ENCODE measurements at regions not wholly inside any gene's neighbourhood (a gene's known extent, or its start where the extent isn't known, plus 50 kb on each side); places are given as distances from the start of the nearest gene placed in this dataset.

DNA sequence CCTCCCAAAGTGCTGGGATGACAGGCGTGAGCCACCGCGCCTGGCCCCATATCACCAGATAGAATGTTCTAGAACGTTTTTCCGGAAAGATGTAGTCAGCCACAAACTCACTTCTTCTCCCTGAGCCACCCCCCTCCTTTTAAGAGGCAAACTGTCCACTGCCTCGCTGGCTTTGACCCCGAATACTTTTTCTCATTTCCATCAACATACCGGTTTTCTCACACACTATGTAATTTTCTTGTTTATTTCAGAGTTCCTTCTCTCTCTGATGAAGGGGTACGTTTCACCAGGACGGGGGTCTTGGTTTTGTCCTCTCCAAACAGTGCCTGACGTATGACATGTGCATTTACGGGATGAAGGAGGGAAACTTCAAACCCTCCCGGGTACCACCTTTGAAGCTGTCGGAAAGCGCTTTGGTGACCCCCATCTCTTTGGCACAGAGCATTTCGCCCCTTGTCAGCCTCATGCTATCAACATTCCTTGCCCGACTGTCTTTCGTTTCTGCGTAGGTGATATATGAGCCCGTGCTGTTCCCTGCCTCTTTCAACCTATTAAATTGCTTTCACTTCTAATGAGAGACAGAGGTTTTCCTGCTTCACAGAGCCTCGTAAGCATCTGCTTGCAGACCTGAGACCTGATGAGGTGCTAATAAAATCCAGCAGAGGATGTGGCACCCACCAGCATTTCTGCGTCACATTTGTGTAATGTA lies 73.8 kb downstream of the CRLF2 start:
- no peak overlapping the region for H3K4me2 ChIP-seq (ENCODE audit: low read depth, low read length)
- POLR2A ChIA-PET (ENCODE audit: unreplicated experiment), result no interaction called here
- dilution Hi-C loops (cut with HindIII; ENCODE audit: low sequenced_read_pairs, unreplicated experiment) (no loop called here), intact Hi-C loops (cut with micrococcal nuclease) (no loop called here), in situ Hi-C loops (cut with MboI; ENCODE audit: low sequenced_read_pairs) (no loop called here)
- no peak overlapping the region for H4K8ac ChIP-seq (ENCODE audit: low read depth in 2 of 2, low read length in 2 of 2)
- H2BK120ac ChIP-seq (ENCODE audit: low read depth, low read length), result no peak overlapping the region
- no peak for DNase-seq
- no peak overlapping the region for H3K27ac ChIP-seq (ENCODE audit: insufficient read depth, low read length)
- no peak overlapping the region for H3K4ac ChIP-seq (ENCODE audit: low read depth, low read length)
- H3K23ac ChIP-seq (ENCODE audit: low read depth, low read length), result no peak overlapping the region
- H3K9me3 ChIP-seq (ENCODE audit: control insufficient read depth, insufficient read depth, low read length), result peaks cover 30% of the 10 kb centered on the region
- no peak overlapping the region for H3K56ac ChIP-seq (ENCODE audit: extremely low read depth, insufficient read depth, low read length)
- no peak for TF ChIP-seq CTCF (conservative IDR thresholded peaks at IDR 0.05; ENCODE audit: low read depth, low read length)
- no peak for TF ChIP-seq FOS (IDR thresholded peaks at IDR 0.05; ENCODE audit: low read depth, low read length)
- TF ChIP-seq BHLHE40 (IDR thresholded peaks at IDR 0.05; ENCODE audit: low read depth, low read length), result no peak
- no peak for TF ChIP-seq CEBPB (IDR thresholded peaks at IDR 0.05; ENCODE audit: low read depth, low read length)
- no peak for TF ChIP-seq MAFK (IDR thresholded peaks at IDR 0.05; ENCODE audit: low read depth, low read length)
- TF ChIP-seq MXI1 (IDR thresholded peaks at IDR 0.05; ENCODE audit: borderline replicate concordance, low read depth, low read length), result no peak
- TF ChIP-seq, protein P1, sequence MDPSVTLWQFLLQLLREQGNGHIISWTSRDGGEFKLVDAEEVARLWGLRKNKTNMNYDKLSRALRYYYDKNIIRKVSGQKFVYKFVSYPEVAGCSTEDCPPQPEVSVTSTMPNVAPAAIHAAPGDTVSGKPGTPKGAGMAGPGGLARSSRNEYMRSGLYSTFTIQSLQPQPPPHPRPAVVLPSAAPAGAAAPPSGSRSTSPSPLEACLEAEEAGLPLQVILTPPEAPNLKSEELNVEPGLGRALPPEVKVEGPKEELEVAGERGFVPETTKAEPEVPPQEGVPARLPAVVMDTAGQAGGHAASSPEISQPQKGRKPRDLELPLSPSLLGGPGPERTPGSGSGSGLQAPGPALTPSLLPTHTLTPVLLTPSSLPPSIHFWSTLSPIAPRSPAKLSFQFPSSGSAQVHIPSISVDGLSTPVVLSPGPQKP (IDR thresholded peaks at IDR 0.05; ENCODE audit: borderline replicate concordance, low read depth, low read length), result no peak
- no peak for TF ChIP-seq RCOR1 (IDR thresholded peaks at IDR 0.05; ENCODE audit: insufficient replicate concordance, low read length)
- TF ChIP-seq POLR2A (IDR thresholded peaks at IDR 0.05; ENCODE audit: low read depth, low read length), result no peak
- no peak for TF ChIP-seq MAZ (IDR thresholded peaks at IDR 0.05; ENCODE audit: borderline replicate concordance, low read depth, low read length)
- no peak for TF ChIP-seq USF2 (IDR thresholded peaks at IDR 0.05; ENCODE audit: low read depth, low read length)
- no peak for TF ChIP-seq SMC3 (IDR thresholded peaks at IDR 0.05; ENCODE audit: low read depth, low read length)
- TF ChIP-seq RAD21 (IDR thresholded peaks at IDR 0.05; ENCODE audit: low read length), result no peak
- no peak for TF ChIP-seq RFX5 (IDR thresholded peaks at IDR 0.05; ENCODE audit: low read depth, low read length)
- TF ChIP-seq CHD1 (IDR thresholded peaks at IDR 0.05; ENCODE audit: low read depth, low read length), result no peak
- TF ChIP-seq NFE2L2 (IDR thresholded peaks at IDR 0.05; ENCODE audit: low read depth, low read length), result no peak
- H4K5ac ChIP-seq (ENCODE audit: low read depth, low read length), result no peak overlapping the region
- no peaks in the 10 kb centered on the region for H4K20me1 ChIP-seq (ENCODE audit: insufficient read depth, low read length)
- H3K27me3 ChIP-seq (ENCODE audit: control insufficient read depth, insufficient read depth, low read length), result no peaks in the 10 kb centered on the region
- no peak overlapping the region for H4K91ac ChIP-seq (ENCODE audit: insufficient read depth, low read depth, low read length)
- 83% methylated on average over 3 of the region's 22 CpGs; no CpG with 5 or more reads in 1 of the 2 experiments for WGBS, 2 experiments (ENCODE audit: extremely low coverage in 2 of 2, insufficient read length in 1 of 2)
- CTCF ChIA-PET, result no interaction called here
- H3K9ac ChIP-seq (ENCODE audit: low read depth, low read length), result no peak overlapping the region
- H2AK9ac ChIP-seq (replicated peaks; ENCODE audit: low read depth, low read length, poor library complexity), result no peak overlapping the region
- no peak overlapping the region for H2AK5ac ChIP-seq (ENCODE audit: low read depth, low read length)
- ATAC-seq (ENCODE audit: low read depth), result no peak
- no peaks in the 10 kb centered on the region for H3K36me3 ChIP-seq (ENCODE audit: control insufficient read depth, insufficient read depth, low read length)
- H3K9me1 ChIP-seq (ENCODE audit: insufficient read depth, low read length), result no peaks in the 10 kb centered on the region
- H3K14ac ChIP-seq (replicated peaks; ENCODE audit: low read depth, low read length), result no peak overlapping the region
- H2BK20ac ChIP-seq (ENCODE audit: low read depth, low read length), result no peak overlapping the region
- no peaks in the 10 kb centered on the region for H3K4me1 ChIP-seq (ENCODE audit: control insufficient read depth, insufficient read depth, low read length)
- BruUV-seq (replicated peaks), result no TSS peak
- H3K79me1 ChIP-seq (ENCODE audit: low read depth in 1 of 2, low read length in 2 of 2), result no peaks in the 10 kb centered on the region
- H3K18ac ChIP-seq (ENCODE audit: low read depth, low read length), result no peak overlapping the region
- H2BK15ac ChIP-seq (ENCODE audit: low read depth, low read length), result no peak overlapping the region
- H2BK5ac ChIP-seq (ENCODE audit: low read depth, low read length, poor library complexity, severe bottlenecking), result no peak overlapping the region
- H2AFZ ChIP-seq (replicated peaks; ENCODE audit: low read length, poor library complexity), result no peak overlapping the region
- no peak overlapping the region for H3K4me3 ChIP-seq (ENCODE audit: insufficient read depth, low read depth, low read length)
